ENCODE measurements at regions not wholly inside any gene's neighbourhood (a gene's known extent, or its start where the extent isn't known, plus 50 kb on each side); places are given as distances from the start of the nearest gene placed in this dataset.
A peak's percentile ranks its signal among the peaks of the same experiment; 100 is the strongest.
"Not testable (repeated sequence)": the region's sequence is repeated elsewhere in the genome, so short reads cannot be mapped to it uniquely, and the experiment has no call there.

GRCh38 chr6:166707045-166707444 lies 80.0 kb upstream of the RPS6KA2 start:
- intact Hi-C loops (cut with DNase I), result no loop called here
- peak in 3 of 4 donors; percentile 90 to 93 (median 92) for ATAC-seq
- Histone ChIP-seq H3K9me3 (peaks cover 0 to 12% (median 0%) of the 10 kb centered on the region in 12 donors), H3K36me3 (no peaks in the 10 kb centered on the region), H3K27me3 (no peaks in the 10 kb centered on the region), H3K27ac (no peak overlapping the region), H3K4me1 (peaks cover 0 to 6% (median 0%) of the 10 kb centered on the region in 12 donors), H3K4me3 (no peak overlapping the region)
- DNase-seq, result peak in 4 of 5 donors; percentile 42 to 76 (median 60)
- TF ChIP-seq CTCF (IDR thresholded peaks at IDR 0.05) (peak; percentile 29 to 65 (median 51)), POLR2A (IDR thresholded peaks at IDR 0.05) (no peak)
- WGBS, 4 donors, result 4 to 12% (median 10%) methylated on average over 10 of the region's 10 CpGs

- peak in 1 of 4 donors; percentile 18 for ATAC-seq
- TF ChIP-seq CTCF (IDR thresholded peaks at IDR 0.05), result no peak
- no peak for TF ChIP-seq POLR2A (IDR thresholded peaks at IDR 0.05)
- intact Hi-C loops (cut with DNase I), result no loop called here
These were observed 78.0 kb upstream of the RPS6KA2 start for GRCh38 chr6:166705069-166705468.

GRCh38 chr6:166704171-166704570 lies 77.1 kb upstream of the RPS6KA2 start:
- Histone ChIP-seq H3K36me3 (no peaks in the 10 kb centered on the region), H3K9me3 (no peaks in the 10 kb centered on the region), H3K4me1 (peaks cover 0 to 6% (median 0%) of the 10 kb centered on the region in 12 donors), H3K27ac (no peak overlapping the region), H3K4me3 (no peak overlapping the region), H3K27me3 (no peaks in the 10 kb centered on the region)
- no peak for ATAC-seq
- intact Hi-C loops (cut with DNase I), result no loop called here
- DNase-seq, result no peak
- WGBS, 4 donors, result 81 to 96% (median 90%) methylated on average over 7 of the region's 7 CpGs
- TF ChIP-seq POLR2A (IDR thresholded peaks at IDR 0.05) (no peak), CTCF (IDR thresholded peaks at IDR 0.05) (no peak)

More at GRCh38 chr6:166705069-166705468, 78.0 kb upstream of the RPS6KA2 start:
- Histone ChIP-seq H3K9me3 (no peaks in the 10 kb centered on the region), H3K4me1 (peaks cover 0 to 6% (median 0%) of the 10 kb centered on the region in 12 donors), H3K36me3 (no peaks in the 10 kb centered on the region), H3K4me3 (no peak overlapping the region), H3K27me3 (no peaks in the 10 kb centered on the region), H3K27ac (no peak overlapping the region)
- 72 to 80% (median 74%) methylated on average over 7 of the region's 7 CpGs for WGBS, 4 donors
- DNase-seq, result no peak

- 79 to 86% (median 81%) methylated on average over 8 of the region's 8 CpGs for WGBS, 4 donors
These were observed 76.2 kb upstream of the RPS6KA2 start for GRCh38 chr6:166703149-166703710.

GRCh38 chr6:166701424-166701823 lies 74.4 kb upstream of the RPS6KA2 start:
- WGBS, 4 donors, result 82 to 88% (median 87%) methylated on average over 8 of the region's 8 CpGs
- intact Hi-C loops (cut with DNase I); ATAC-seq: not testable (repeated sequence)

More at GRCh38 chr6:166703149-166703710, 76.2 kb upstream of the RPS6KA2 start:
- intact Hi-C loops (cut with DNase I), result no loop called here
- Histone ChIP-seq H3K4me1 (peaks cover 0 to 6% (median 0%) of the 10 kb centered on the region in 12 donors), H3K9me3 (no peaks in the 10 kb centered on the region), H3K27me3 (no peaks in the 10 kb centered on the region), H3K4me3 (no peak overlapping the region), H3K36me3 (no peaks in the 10 kb centered on the region), H3K27ac (no peak overlapping the region)
- TF ChIP-seq POLR2A (IDR thresholded peaks at IDR 0.05) (no peak), CTCF (IDR thresholded peaks at IDR 0.05) (no peak)
- DNase-seq (no peak), ATAC-seq (no peak)

GRCh38 chr6:166700871-166701270 lies 73.8 kb upstream of the RPS6KA2 start:
- H3K27me3 ChIP-seq; H3K4me3 ChIP-seq; ATAC-seq; intact Hi-C loops (cut with DNase I); H3K36me3 ChIP-seq; H3K27ac ChIP-seq; H3K9me3 ChIP-seq; DNase-seq; H3K4me1 ChIP-seq: not testable (repeated sequence)
- WGBS, 4 donors, result 70 to 85% (median 81%) methylated on average over 3 of the region's 3 CpGs

More at GRCh38 chr6:166701424-166701823, 74.4 kb upstream of the RPS6KA2 start:
- H3K27me3 ChIP-seq, H3K27ac ChIP-seq, H3K36me3 ChIP-seq, H3K4me3 ChIP-seq, H3K9me3 ChIP-seq, H3K4me1 ChIP-seq, DNase-seq: not testable (repeated sequence)
